PFSK-1 (cell line): ENCODE measurements at regions not wholly inside any gene's neighbourhood (a gene's known extent, or its start where the extent isn't known, plus 50 kb on each side); places are given as distances from the start of the nearest gene placed in this dataset.

ENCODE experiments used
- FOXP2 ChIP-seq: optimal IDR thresholded peaks from 2 replicates; pipeline ENCODE3; 2011; ENCODE audit warnings: borderline replicate concordance, control low read depth, inconsistent platforms; ENCODE audit not compliant: insufficient read depth; ENCODE audit errors: extremely low read length, extremely low read depth
- POLR2AphosphoS5 ChIP-seq: IDR thresholded peaks from 2 replicates; pipeline ENCODE4 v1.6.1; 2012; ENCODE audit warnings: low read depth, mild to moderate bottlenecking, control low read depth, low read length, moderate library complexity
- TAF1 ChIP-seq: IDR thresholded peaks from 2 replicates; pipeline ENCODE4 v1.6.1; 2012; ENCODE audit warnings: low read length, control low read depth, borderline replicate concordance; ENCODE audit not compliant: insufficient read depth
- TF ChIP-seq, protein P1 (sequence below), 2 experiments: IDR thresholded peaks; 2 replicates each; pipeline versions ENCODE4 v1.6.1 to v1.8.0; 2011 to 2012; ENCODE audit warnings: low read depth in 2 of 2, low read length in 2 of 2, control low read depth in 1 of 2, inconsistent platforms in 1 of 2, mild to moderate bottlenecking in 1 of 2, moderate library complexity in 1 of 2; ENCODE audit not compliant: insufficient read depth in 1 of 2

DNA sequence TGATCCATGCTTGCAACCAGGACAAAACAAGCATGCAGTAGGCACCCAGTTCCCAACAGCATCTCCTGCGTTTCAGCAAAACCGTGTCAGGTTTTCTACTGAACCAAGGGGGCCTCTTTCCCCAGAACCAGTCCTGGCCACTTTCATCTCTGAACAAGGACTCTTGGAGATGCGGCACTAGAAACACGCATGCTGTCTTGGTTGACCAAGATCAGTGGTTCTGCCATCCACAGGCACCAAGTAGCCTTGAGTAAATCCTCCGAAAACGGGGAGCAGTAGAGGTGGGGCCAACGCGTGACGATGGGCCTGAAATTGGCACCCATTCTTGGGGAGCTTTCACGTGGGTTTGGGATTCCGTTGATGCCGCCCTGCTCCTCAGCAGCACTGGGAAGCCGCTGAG lies 62.5 kb upstream of the AJAP1 start:
- TF ChIP-seq POLR2AphosphoS5 (no peak), TAF1 (no peak), FOXP2 (no peak)
- TF ChIP-seq, protein P1, sequence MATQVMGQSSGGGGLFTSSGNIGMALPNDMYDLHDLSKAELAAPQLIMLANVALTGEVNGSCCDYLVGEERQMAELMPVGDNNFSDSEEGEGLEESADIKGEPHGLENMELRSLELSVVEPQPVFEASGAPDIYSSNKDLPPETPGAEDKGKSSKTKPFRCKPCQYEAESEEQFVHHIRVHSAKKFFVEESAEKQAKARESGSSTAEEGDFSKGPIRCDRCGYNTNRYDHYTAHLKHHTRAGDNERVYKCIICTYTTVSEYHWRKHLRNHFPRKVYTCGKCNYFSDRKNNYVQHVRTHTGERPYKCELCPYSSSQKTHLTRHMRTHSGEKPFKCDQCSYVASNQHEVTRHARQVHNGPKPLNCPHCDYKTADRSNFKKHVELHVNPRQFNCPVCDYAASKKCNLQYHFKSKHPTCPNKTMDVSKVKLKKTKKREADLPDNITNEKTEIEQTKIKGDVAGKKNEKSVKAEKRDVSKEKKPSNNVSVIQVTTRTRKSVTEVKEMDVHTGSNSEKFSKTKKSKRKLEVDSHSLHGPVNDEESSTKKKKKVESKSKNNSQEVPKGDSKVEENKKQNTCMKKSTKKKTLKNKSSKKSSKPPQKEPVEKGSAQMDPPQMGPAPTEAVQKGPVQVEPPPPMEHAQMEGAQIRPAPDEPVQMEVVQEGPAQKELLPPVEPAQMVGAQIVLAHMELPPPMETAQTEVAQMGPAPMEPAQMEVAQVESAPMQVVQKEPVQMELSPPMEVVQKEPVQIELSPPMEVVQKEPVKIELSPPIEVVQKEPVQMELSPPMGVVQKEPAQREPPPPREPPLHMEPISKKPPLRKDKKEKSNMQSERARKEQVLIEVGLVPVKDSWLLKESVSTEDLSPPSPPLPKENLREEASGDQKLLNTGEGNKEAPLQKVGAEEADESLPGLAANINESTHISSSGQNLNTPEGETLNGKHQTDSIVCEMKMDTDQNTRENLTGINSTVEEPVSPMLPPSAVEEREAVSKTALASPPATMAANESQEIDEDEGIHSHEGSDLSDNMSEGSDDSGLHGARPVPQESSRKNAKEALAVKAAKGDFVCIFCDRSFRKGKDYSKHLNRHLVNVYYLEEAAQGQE (IDR thresholded peaks at IDR 0.05; ENCODE audit: insufficient read depth in 1 of 2, low read depth in 2 of 2, low read length in 2 of 2), result no peak
